Keratinocyte (primary cell): ENCODE measurements at regions not wholly inside any gene's neighbourhood (a gene's known extent, or its start where the extent isn't known, plus 50 kb on each side); places are given as distances from the start of the nearest gene placed in this dataset.
A peak's percentile ranks its signal among the peaks of the same experiment; 100 is the strongest.

Experiments
- DNase-seq: peaks from one replicate; pipeline ENCODE4 v3.0.0-alpha.2; 2011; ENCODE audit warnings: low read depth, missing footprints, low spot score
- FAIRE-seq: peaks from 2 replicates; lab custom pipeline; 2011; peaks lifted over from hg19 to GRCh38; lab: Jason Lieb, UNC
- H2AFZ ChIP-seq: 2 replicates; pipeline ENCODE4 v1.6.0; 2012; ENCODE audit warnings: low read length, control low read depth, inconsistent platforms; ENCODE audit not compliant: control insufficient read depth
- H3K27ac ChIP-seq: 2 replicates; pipeline ENCODE4 v1.5.1; 2011; ENCODE audit warnings: low read length; ENCODE audit not compliant: control insufficient read depth, insufficient read depth
- H3K27me3 ChIP-seq: 3 replicates; pipeline ENCODE4 v1.6.0; 2011; ENCODE audit warnings: low read length; ENCODE audit not compliant: control insufficient read depth, insufficient read depth; ENCODE audit errors: extremely low read depth
- H3K36me3 ChIP-seq, 2 experiments: 2 replicates in 1 of 2; 3 replicates in 1 of 2; pipeline ENCODE4 v1.5.1; 2011; ENCODE audit warnings: low read length in 2 of 2, mild to moderate bottlenecking in 1 of 2; ENCODE audit not compliant: control insufficient read depth in 2 of 2, insufficient read depth in 2 of 2; ENCODE audit errors: extremely low read depth in 1 of 2
- H3K4me1 ChIP-seq: 3 replicates; pipeline ENCODE4 v1.5.1; 2011; ENCODE audit warnings: low read length; ENCODE audit not compliant: control insufficient read depth, insufficient read depth; ENCODE audit errors: extremely low read depth
- H3K4me2 ChIP-seq: 3 replicates; pipeline ENCODE4 v1.6.0; 2011; ENCODE audit warnings: low read depth, low read length; ENCODE audit not compliant: control insufficient read depth, insufficient read depth; ENCODE audit errors: extremely low read depth
- H3K4me3 ChIP-seq, 3 experiments: fragments of 200-600 bp in 1 of 3; sonication (generic) in 1 of 3; 2 replicates in 2 of 3; 3 replicates in 1 of 3; pipeline ENCODE4 v1.5.1; 2011 to 2016; ENCODE audit warnings: low read length in 3 of 3, mild to moderate bottlenecking in 3 of 3, control low read depth in 2 of 3, inconsistent platforms in 1 of 3, low read depth in 1 of 3, mixed read lengths in 1 of 3, mixed run types in 1 of 3, moderate library complexity in 1 of 3; ENCODE audit not compliant: control insufficient read depth in 2 of 3, insufficient read depth in 2 of 3; ENCODE audit errors: extremely low read depth in 1 of 3
- H3K79me2 ChIP-seq: 2 replicates; pipeline ENCODE4 v1.6.0; 2012; ENCODE audit warnings: low read length; ENCODE audit not compliant: control insufficient read depth, insufficient read depth
- H3K9ac ChIP-seq: 3 replicates; pipeline ENCODE4 v1.6.0; 2011; ENCODE audit warnings: low read length; ENCODE audit not compliant: control insufficient read depth, insufficient read depth; ENCODE audit errors: extremely low read depth
- H3K9me1 ChIP-seq: 3 replicates; pipeline ENCODE4 v1.6.0; 2011; ENCODE audit warnings: low read length; ENCODE audit not compliant: control insufficient read depth, insufficient read depth; ENCODE audit errors: extremely low read depth
- H3K9me3 ChIP-seq: 2 replicates; pipeline ENCODE4 v1.5.1; 2012; ENCODE audit warnings: low read depth, low read length; ENCODE audit not compliant: control insufficient read depth
- H4K20me1 ChIP-seq: 3 replicates; pipeline ENCODE4 v1.6.0; 2011; ENCODE audit warnings: low read length; ENCODE audit not compliant: control insufficient read depth, insufficient read depth; ENCODE audit errors: extremely low read depth
- CTCF ChIP-seq, 3 experiments: IDR thresholded peaks in 1 of 3; conservative IDR thresholded peaks in 1 of 3; optimal IDR thresholded peaks in 1 of 3; 2 replicates in 2 of 3; 3 replicates in 1 of 3; pipeline versions ENCODE3 to v1.5.1; 2011; ENCODE audit warnings: low read length in 3 of 3, mild to moderate bottlenecking in 3 of 3, moderate library complexity in 2 of 3, control low read depth in 1 of 3, inconsistent platforms in 1 of 3; ENCODE audit not compliant: insufficient read depth in 2 of 3; ENCODE audit errors: extremely low read depth in 1 of 3
- EZH2 ChIP-seq: IDR thresholded peaks from one replicate; pipeline ENCODE4 v1.6.1; 2012; ENCODE audit warnings: inconsistent platforms, mild to moderate bottlenecking, low read length, moderate library complexity
- dilution Hi-C: fragments of 300-500 bp; cut with MboI; formaldehyde crosslinking; loops from one replicate; pipeline ENCODE4 v1.7.0; 2020; ENCODE audit warnings: low sequenced_read_pairs; ENCODE audit not compliant: extremely low pct_ligation_motif_present

GRCh38 chr6:105882121-105882803 is 203.9 kb upstream of the PRDM1 start:
- Histone ChIP-seq H3K9ac (no peak overlapping the region), H4K20me1 (no peaks in the 10 kb centered on the region), H3K27me3 (no peaks in the 10 kb centered on the region), H3K36me3 (no peaks in the 10 kb centered on the region), H3K4me1 (no peaks in the 10 kb centered on the region), H3K27ac (no peak overlapping the region), H3K79me2 (no peaks in the 10 kb centered on the region), H3K9me3 (no peaks in the 10 kb centered on the region), H2AFZ (no peak overlapping the region), H3K4me3 (no peak overlapping the region), H3K4me2 (no peak overlapping the region), H3K9me1 (no peaks in the 10 kb centered on the region)
- dilution Hi-C loops, result no loop called here
- TF ChIP-seq EZH2, result no peak
- TF ChIP-seq CTCF (optimal IDR thresholded peaks at IDR 0.05 in 1 of 3, IDR thresholded peaks at IDR 0.05 in 1 of 3, conservative IDR thresholded peaks at IDR 0.05 in 1 of 3; ENCODE audit: extremely low read depth in 1 of 3, insufficient read depth in 2 of 3, low read length in 3 of 3), result no peak
- peak; percentile 39 for FAIRE-seq
- no peak for DNase-seq

GRCh38 chr6:105881608-105882007 is 204.5 kb upstream of the PRDM1 start:
- Histone ChIP-seq H3K36me3 (no peaks in the 10 kb centered on the region), H3K27ac (no peak overlapping the region), H2AFZ (no peak overlapping the region), H3K27me3 (no peaks in the 10 kb centered on the region), H3K4me2 (no peak overlapping the region), H4K20me1 (no peaks in the 10 kb centered on the region), H3K9me3 (no peaks in the 10 kb centered on the region), H3K4me3 (no peak overlapping the region), H3K9me1 (no peaks in the 10 kb centered on the region), H3K4me1 (no peaks in the 10 kb centered on the region), H3K9ac (no peak overlapping the region), H3K79me2 (no peaks in the 10 kb centered on the region)
- DNase-seq (no peak), FAIRE-seq (no peak)
- TF ChIP-seq EZH2 (no peak), CTCF (optimal IDR thresholded peaks at IDR 0.05 in 1 of 3, IDR thresholded peaks at IDR 0.05 in 1 of 3, conservative IDR thresholded peaks at IDR 0.05 in 1 of 3; ENCODE audit: extremely low read depth in 1 of 3, insufficient read depth in 2 of 3, low read length in 3 of 3) (no peak)
- dilution Hi-C loops, result no loop called here
